OCI-LY3 (cell line): ENCODE measurements at regions not wholly inside any gene's neighbourhood (a gene's known extent, or its start where the extent isn't known, plus 50 kb on each side); places are given as distances from the start of the nearest gene placed in this dataset.
"Not testable (repeated sequence)": the region's sequence is repeated elsewhere in the genome, so short reads cannot be mapped to it uniquely, and the experiment has no call there.

Experiments used
- CTCF ChIP-seq: fragments of 200-600, 300-600 bp; sonication (generic); IDR thresholded peaks from 2 replicates; pipeline ENCODE4 v1.5.1; 2014; ENCODE audit warnings: antibody characterized with exemption, low read length, low read depth
- EZH2phosphoT487 ChIP-seq: fragments of 200-600 bp; shearing (Covaris generic); IDR thresholded peaks from 2 replicates; pipeline ENCODE4 v1.6.1; 2018; ENCODE audit warnings: antibody characterized with exemption, mixed run types, low read depth

GRCh38 chr6:112919744-112920143, 572.6 kb downstream of the RFPL4B start:
- TF ChIP-seq CTCF, EZH2phosphoT487: not testable (repeated sequence)
